ENCODE measurements at regions not wholly inside any gene's neighbourhood (a gene's known extent, or its start where the extent isn't known, plus 50 kb on each side); places are given as distances from the start of the nearest gene placed in this dataset.

DNA sequence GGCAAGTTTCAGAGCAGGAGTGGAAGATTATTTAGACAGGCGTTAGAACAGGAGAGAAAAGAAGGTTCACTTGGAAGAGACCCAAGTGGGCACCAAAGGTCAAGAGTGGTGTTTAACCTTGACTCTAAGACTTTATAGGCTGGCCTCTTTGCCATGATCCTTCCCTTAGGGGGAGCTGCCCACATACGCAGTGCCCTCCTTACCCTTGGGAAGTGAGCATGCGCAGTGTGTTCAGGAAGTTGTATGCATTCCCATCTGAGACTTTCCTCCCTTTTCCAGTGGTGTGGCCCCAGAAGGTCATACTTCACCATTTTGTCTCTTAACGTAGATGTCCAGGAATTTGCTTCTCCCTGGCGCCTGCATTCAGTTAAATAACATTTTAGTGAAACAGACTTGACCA lies 95.8 kb downstream of the CXCL12 start:
- TF ChIP-seq, protein P1, sequence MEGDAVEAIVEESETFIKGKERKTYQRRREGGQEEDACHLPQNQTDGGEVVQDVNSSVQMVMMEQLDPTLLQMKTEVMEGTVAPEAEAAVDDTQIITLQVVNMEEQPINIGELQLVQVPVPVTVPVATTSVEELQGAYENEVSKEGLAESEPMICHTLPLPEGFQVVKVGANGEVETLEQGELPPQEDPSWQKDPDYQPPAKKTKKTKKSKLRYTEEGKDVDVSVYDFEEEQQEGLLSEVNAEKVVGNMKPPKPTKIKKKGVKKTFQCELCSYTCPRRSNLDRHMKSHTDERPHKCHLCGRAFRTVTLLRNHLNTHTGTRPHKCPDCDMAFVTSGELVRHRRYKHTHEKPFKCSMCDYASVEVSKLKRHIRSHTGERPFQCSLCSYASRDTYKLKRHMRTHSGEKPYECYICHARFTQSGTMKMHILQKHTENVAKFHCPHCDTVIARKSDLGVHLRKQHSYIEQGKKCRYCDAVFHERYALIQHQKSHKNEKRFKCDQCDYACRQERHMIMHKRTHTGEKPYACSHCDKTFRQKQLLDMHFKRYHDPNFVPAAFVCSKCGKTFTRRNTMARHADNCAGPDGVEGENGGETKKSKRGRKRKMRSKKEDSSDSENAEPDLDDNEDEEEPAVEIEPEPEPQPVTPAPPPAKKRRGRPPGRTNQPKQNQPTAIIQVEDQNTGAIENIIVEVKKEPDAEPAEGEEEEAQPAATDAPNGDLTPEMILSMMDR (IDR thresholded peaks at IDR 0.05; ENCODE audit: control insufficient read depth, insufficient read depth, low read depth, low read length, missing control alignments): no peak
- no peak for DNase-seq (ENCODE audit: low read depth)
- H3K4me3 ChIP-seq (ENCODE audit: control insufficient read depth, low read depth, low read length): no peak overlapping the region

DNA sequence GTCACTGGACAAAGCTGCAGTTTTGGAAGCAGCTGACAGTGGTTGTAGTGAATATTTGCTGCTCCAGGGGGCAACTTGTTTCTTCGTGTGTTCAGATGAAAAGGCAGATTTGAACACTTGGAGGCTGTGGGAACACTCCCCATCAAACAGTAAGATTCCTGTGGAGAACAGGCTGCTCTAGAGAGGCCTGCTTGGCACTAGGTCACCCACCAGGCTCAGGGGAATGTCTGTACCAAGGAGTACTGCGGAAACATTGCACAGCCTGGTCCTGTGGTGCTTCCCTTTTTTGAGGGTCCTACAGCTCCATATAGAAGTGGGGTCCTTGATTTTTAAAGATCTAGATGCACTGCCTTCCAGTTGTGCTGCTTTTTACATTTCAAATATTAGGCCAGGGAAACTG lies 97.5 kb downstream of the CXCL12 start:
- TF ChIP-seq, protein P1 (IDR thresholded peaks at IDR 0.05; ENCODE audit: control insufficient read depth, insufficient read depth, low read depth, low read length, missing control alignments): no peak
- DNase-seq (ENCODE audit: low read depth): no peak
- no peak overlapping the region for H3K4me3 ChIP-seq (ENCODE audit: control insufficient read depth, low read depth, low read length)

DNA sequence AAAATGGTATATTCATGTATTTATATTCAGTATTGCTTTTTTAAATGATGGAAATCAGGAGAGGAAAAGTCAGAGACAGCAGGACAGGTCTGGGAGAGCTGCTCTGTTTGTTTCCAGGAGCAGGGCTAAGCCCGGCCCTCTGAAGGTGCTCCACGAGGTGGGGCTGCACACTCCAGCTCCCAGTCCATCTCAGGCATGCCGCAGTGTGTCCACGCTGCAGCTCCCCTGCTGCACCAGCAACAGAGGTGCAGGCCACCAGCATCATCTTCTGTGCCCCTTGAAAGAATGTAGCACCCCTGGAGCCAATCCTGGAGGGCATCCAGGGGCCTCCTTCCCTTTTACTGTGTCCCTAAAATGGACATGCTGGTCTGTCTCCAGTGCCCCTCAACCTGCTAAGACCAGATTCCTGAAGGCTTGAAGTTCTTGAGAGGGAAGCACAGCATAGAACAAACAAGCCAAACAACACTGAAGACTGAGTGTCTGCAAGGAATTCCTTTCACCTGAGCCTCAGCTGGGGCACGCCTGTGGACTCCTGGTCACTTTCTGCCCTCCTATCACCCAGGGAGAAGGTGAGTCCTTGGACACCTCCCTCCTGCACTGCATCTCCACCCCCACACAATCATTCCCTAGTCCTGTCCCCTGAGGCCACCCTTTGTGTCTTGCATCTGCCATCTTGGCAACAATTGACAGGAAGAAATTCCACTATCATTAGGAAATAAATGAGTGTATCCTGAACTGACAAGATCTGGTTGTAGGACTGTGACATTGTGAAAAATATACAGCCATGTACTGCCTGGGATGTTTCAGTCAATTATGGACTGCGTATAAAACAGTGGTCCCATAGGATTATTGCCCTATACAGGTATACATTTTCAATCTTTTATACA lies 100.5 kb downstream of the CXCL12 start:
- no peak overlapping the region for H3K4me3 ChIP-seq (ENCODE audit: control insufficient read depth, low read depth, low read length)
- no peak for DNase-seq (ENCODE audit: low read depth)
- TF ChIP-seq, protein P1 (IDR thresholded peaks at IDR 0.05; ENCODE audit: control insufficient read depth, insufficient read depth, low read depth, low read length, missing control alignments): no peak

DNA sequence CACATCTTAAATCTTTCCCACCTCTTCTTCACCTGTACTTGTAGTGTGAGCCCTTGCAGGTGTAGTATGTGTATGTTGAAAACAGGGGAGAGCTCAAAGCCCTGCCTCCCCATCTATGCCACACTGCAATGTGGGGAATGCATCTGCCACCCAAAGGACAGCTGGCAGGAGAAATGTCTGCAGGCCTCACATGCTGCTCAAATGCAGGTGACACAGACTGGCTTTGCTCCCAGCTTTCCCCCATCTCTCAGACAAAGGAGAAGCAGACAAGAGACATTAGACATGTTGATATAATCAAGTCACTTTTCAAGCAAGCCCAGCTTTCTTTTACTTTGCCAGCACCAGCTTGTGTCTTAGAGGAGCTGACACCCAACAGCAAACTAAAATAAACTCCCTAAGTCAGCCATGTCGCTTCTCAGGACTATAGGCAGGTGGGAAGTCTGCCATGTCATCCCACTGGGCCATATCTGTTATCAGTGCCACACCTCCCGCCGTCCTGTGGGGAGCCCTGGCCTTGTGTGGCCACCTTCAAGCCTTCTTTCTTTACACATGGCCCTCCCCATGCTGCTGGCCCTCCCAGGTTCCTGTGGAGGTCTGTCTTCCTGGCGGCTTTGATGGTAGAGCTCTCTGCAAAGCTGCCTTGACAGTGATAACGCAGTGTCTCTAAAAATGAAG lies 102.1 kb downstream of the CXCL12 start:
- TF ChIP-seq, protein P1 (IDR thresholded peaks at IDR 0.05; ENCODE audit: control insufficient read depth, insufficient read depth, low read depth, low read length, missing control alignments): no peak

DNA sequence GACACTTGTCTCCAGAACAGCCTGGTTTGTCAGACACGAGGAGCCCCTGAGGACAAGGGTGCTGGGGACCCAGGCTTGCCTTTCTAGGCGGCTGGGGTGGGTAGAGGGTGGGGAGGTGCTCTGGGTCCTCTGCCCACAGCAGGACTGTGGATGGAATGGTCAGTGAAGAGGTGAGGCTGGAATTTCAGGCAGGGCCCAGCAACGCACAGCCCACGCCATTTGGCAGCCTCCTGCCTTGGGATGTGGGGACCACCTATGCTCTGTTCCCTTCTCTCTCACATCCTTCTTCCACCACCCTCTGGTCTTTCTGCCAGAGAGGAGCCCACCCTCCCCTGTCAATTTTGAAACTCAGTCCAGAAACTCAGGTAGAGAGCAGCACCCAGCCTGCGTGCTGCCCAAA lies 103.2 kb downstream of the CXCL12 start:
- TF ChIP-seq, protein P1 (IDR thresholded peaks at IDR 0.05; ENCODE audit: control insufficient read depth, insufficient read depth, low read depth, low read length, missing control alignments): no peak
- no peak overlapping the region for H3K4me3 ChIP-seq (ENCODE audit: control insufficient read depth, low read depth, low read length)
- no peak for DNase-seq (ENCODE audit: low read depth)

More for the DNA sequence above, 102.1 kb downstream of the CXCL12 start:
- H3K4me3 ChIP-seq (ENCODE audit: control insufficient read depth, low read depth, low read length): no peak overlapping the region
- no peak for DNase-seq (ENCODE audit: low read depth)

DNA sequence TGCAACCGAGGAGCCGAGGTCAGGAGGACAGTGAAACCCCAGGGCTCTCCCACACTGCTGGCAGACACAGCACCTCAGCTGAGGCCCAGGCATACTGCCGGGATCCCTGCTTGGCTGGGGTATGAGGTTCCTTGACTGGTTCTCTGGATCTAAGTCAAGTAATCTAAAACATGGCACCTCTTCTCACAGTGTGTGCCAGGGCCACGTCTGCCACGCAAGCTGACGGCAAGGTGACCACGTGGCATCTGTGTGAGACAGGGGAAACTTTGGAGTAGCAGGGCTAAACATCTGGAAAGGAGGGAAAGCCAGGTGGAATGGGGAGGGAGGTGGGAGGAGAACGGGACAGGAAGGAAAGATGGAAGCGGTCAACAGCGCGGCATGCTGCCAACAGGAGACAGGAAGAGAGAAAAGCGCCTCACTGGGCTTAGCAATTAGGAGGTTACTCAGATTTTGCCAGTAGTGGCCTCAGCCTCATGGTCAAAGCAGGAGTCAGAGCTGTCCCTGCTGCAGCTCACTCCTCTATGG lies 103.7 kb downstream of the CXCL12 start:
- no peak for DNase-seq (ENCODE audit: low read depth)
- H3K4me3 ChIP-seq (ENCODE audit: control insufficient read depth, low read depth, low read length): no peak overlapping the region
- TF ChIP-seq, protein P1 (IDR thresholded peaks at IDR 0.05; ENCODE audit: control insufficient read depth, insufficient read depth, low read depth, low read length, missing control alignments): no peak
